Stimulated activated CD8-positive, alpha-beta memory T cell treated with anti-CD3 and anti-CD28 coated beads, Interleukin-2, amount 100 ng/mL, for 1 hour (primary cell): ENCODE measurements at regions not wholly inside any gene's neighbourhood (a gene's known extent, or its start where the extent isn't known, plus 50 kb on each side); places are given as distances from the start of the nearest gene placed in this dataset.

Source experiments
- DNase-seq, 2 donors: peaks; one replicate each; pipeline ENCODE4 v3.0.0-alpha.2; 2020; ENCODE audit warnings: low read depth in 2 of 2

DNA sequence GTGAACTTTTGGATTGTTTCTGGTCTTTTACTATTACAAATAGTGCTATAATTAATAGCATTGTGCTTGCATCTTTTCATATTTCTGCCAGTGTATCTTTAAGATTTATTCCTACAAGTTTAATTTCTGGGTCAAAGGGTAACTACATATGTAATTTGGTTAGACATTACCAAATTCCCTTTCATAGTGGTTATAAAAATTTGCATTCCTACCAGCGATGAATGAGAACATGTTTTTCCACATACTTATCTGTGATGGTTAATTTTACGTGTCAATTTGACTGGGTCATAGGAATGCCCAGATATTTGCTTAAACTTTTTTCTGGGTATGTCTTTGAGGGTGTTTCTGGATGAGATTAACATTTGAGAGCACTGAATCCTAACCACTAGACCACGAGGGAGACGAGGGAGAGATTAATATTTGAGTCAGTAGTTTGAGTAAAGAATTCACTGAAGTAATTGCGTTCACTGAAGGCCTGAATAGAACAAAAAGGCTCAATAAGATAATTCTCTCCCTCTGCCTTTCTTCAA, 132.3 kb upstream of the NEO1 start:
- DNase-seq = no peak

DNA sequence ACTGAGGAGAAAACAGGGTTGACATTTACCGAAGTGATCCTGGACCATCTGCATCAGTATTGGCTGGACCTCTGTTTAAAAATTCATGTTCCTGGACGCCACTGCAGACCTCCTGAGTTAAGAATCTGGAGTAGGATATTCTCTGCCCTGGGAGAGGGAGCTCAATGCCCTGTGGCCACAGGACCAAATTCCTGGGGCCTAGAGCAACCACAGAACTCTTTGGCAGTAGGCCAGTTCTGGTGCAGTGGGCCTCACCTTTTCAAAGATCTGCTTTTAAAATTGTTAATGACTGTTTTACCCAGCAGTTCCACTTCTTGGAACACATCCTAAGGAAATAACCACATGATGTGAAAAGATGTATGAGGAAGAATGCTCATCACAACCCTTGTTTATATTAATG, 133.3 kb upstream of the ADPGK start:
- DNase-seq = no peak

DNA sequence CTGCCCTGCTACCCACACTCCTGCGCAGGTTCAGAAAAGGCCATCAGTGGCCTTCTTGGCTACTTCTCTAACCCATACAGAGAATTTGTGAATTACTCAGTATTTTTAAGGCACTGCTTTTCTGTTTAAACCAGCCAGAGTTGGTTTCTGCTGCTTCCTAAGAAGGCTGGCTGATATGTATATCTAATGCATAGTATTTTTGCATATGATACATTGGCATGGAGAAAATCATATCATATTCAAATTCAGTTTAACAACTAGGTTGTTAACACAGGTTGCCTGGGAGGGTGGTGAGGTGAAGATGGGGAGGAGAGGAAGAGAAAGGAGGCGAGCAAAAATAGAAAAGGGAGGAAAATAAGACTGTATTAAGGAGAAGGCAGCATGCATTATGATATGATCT, 132.8 kb upstream of the ADPGK start:
- DNase-seq = no peak

DNA sequence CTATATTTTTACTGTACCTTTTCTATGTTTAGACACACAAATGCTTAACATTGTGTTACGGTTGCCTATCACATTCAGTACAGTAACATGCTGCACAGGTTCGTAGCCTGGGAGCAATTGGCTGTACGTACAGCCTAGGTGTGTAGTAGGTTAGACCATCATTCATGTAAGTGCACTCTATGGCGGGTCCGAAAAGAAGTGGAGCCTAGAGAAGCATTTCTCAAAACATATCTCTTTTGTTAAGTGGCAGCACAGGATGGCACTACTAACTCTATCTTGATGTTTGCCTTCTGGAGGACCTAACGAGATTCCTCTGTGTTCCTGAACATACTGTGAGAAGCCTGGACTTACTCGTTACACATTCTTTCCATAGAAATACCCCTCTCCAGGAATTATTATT, 132.3 kb upstream of the ADPGK start:
- DNase-seq = no peak

DNA sequence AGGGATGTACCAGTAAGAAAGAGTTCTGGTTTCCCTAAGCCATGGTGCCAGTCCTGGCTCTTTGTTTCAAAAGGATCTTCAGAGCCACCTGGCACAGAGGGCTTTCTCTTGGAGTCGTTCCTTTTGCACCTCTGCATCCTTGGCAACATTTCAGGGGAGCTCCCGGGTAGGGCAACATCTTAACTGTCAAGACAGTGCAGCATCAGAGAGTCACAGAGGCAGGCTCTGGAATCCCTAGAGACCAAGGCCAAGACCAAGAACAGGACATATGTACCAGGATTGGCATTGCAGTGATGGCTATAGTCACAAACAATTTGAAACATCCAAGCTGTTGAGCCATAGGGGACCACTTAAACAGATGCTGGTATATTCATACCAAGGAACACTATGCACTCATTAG, 129.4 kb upstream of the ADPGK start:
- no peak for DNase-seq

DNA sequence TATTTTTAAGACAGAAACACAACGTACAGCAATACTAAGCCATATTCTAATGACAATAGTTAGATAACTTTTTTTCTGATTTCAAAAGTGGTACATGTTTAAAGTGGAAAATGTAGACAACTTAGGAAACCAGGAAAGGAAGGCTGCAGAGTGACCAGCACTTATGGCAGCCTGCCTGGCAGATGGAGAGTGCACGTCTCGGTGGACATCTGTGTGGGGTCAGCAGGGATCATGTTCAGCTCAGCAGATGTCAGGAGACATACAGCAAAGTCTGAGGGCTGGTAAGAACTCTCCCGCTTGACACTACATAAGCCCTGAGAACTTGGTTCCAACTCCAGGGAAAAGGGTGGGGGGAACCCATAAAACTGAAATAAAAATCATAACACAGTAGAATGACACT, 128.6 kb upstream of the ADPGK start:
- no peak for DNase-seq

DNA sequence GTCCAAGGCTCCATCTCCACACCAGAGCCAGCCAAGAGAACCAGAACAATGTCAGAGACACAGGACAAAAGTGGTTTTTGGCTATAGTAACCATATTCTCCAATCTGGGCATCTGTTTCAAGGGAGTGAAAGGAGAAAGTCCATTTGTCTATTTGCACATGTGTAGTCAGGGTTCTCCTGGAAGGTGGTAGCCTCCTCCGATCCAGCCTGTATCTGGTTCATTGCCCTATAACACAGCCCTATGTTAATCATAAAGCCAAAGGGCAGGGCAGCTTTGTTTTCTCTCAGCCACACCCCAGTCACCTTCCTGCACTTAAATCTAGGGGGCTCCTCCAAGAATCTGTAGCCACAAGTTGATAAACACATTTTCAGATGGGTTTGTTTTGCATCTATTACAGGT, 128.1 kb upstream of the ADPGK start:
- DNase-seq = no peak

DNA sequence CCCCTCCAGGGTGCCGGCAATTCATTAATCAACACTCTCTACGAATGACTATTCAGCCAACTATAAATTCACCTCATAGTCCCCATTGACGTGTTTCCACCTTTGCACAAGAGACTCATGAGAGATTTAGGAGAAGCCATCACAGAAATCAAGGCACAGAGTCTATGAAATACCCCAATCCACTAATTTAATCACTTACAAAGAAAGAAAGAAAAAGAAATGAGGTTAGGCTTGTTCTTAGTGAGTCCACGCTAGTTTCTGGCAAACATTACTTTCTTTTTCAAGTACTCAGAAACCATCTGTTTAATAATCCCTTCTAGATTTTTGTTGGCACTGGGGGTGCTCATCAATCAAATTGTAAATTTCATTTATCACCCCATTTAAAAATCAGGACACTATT, 125.2 kb upstream of the ADPGK start:
- no peak for DNase-seq

DNA sequence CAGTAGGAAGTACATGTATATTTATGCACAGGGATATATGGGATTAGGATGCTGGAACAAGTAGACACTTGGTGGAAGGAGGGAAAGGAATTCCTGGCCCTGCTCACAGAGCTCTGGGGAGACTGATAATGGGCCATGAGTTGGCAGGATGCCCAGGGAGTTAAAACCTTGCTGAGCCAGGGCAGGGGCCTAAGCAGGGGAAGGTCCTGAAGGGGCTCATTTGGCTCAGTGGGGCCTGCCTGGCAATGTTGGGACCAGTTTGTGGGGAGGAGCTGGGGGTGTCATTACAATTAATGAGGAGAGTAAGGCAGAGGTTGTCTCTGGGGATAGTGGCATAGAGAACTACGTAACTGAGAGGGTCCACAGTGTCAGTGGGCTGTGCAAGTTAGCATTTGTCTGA, 124.2 kb upstream of the ADPGK start:
- DNase-seq = no peak

DNA sequence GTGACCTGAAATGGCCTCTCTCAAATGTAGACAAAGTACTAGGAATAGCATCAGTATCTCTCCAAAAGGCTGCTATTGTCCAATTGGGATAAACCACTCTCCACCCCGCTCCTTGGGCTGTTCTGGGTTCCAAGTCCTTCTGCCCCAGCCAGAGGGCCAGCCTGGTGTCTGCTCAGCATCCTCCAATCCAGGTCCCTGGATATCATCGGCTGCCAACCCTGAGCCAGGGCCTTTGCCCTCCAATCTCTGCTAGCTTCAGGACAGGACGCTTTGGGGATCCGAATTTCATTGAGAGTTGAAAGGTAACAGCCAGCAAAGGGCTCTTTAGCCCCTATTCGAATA, 119.3 kb upstream of the ADPGK start:
- DNase-seq = no peak

DNA sequence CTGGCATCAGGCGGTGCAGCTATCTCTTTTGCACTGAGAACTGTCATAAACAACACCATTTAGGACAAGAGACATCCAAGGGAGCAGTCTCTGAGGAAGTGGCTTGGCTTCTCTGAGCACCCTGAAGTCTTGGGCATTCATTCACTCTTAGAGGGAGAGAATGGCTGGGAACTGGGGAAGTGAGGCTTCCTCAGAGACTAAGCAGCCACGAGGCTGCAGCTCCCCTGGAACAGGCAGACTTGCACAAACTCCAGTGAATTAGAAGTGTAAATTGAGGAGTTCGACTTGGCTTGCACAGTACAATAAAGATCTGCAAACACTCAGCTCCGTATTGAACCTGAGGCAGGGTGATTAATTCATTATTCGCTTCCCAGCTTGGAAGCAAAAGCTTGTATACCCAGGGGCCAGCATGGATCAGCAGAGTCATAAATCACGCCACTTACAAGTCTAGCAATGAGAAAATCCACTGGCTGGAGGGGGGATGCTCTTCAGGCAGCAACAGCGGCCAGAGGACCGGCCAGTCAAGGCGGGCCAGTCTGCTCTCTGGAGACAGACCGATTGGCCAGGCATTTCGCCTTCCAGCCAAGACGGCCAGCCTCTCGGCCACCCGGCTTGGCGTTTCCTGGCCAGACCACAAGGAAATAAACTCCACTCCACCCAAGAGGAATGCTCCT, 118.8 kb upstream of the ADPGK start:
- DNase-seq = no peak

DNA sequence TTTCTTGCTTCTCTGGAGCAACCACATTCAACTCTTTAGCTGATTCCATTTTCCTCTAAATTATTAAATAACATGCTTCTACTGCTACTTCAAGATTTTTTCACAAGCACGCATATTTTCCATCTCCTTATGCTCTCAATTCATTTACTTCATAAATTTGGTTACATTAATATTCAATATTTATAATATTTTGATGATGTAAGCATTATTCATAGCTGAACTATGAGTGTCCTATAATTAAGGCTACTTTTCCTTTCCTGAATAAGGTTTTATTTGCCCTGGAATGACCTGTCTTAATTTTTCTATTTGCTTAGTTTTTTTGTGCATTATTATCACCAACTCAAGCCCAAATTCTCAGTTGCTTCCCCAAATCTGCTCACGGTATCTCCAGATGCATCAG, 109.4 kb upstream of the ADPGK start:
- no peak for DNase-seq

DNA sequence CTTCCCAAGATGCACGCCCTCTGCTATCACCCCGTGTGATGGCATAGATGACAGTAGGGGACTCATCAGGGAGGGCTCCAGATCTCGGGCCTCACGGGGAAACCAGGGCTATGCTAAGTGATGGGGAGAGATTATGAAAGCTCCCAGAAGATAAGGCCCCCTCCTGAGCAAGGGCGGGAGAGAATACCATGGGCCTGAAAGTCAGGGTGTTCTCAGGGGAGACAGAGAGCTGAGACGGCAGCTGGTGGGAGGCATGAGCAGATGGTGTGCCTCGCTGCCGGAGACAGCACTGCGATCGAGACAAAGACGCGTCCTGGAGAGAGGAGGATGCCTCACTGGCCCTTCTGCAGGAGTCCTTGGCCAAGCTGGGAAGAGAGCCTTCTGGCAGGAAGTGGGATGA, 106.5 kb upstream of the ADPGK start:
- DNase-seq = no peak

DNA sequence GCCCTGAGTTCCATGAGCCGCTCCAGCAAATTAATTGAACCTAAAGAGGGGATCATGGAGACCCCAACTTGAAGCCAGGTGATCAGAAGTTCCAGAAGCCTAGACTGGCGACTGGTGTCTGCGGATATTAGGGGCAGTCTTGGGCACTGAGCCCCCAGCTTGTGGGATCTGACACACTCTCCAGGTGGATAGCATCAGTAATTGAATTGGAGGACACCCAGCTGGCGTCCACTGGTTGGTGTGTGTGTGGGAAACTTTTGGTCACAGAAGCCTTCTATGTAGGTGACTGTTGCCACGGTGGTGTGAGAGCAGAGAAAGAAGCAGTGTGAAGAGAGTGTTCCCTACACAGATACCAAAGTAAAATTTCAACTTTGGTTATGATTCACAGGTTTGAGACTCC, 106.0 kb upstream of the ADPGK start:
- no peak for DNase-seq

DNA sequence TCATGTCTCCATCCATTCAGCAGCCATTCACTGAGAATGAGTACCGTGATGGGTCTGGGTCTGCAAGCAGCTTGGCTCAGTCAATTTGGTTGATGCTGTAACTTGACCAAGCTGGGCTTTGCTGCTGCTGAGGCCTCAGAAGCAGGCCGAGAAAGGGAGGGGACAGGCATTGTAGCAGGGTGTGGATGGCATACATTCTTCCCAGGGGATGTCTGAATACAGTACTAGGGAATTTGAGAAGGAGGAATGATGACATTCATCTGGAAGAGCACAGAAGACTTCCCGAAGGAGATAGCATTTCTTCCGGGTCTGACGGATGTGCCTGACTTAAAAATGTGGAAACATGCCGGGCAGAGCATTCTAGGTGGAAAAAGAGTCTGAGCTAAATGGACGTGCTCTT, 105.3 kb upstream of the ADPGK start:
- no peak for DNase-seq

DNA sequence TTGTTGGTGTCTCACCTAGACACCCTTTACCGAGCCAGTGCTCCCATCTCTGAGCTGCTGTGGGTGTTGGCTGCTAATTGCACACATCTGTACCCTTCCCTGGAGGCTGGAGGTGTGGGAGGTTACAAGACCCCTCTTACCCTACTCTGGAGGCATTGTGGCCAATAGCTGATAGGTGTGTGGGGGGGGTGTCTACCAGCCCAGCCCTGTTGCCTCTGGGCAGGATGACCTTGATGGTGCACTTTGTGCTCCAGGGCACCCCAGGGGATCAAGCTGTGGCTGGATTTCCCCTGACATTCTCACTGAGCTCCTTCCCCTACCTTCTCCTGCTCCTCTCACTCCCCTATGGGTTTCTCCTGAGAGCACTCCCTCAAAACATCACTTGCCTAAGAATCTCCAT, 104.7 kb upstream of the ADPGK start:
- DNase-seq = no peak

DNA sequence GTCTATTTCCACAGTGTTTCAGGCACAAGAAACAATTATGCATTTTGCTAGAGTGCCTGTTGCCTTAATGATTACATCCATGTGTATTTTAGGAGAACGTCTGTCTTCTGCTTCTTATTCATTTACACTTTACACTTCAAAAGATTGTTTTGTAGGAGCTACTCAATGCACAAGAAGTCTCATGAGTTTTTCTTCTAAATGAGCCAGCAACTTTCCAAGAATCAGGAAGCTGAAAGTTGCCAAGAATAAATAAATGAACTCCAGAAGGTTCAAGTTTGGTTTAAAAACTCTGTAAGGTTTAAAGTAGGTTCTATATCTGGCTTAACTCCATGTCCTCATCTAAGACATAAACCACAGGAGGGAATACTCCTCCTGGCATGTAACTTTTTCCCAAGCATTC, 103.8 kb upstream of the ADPGK start:
- no peak for DNase-seq

DNA sequence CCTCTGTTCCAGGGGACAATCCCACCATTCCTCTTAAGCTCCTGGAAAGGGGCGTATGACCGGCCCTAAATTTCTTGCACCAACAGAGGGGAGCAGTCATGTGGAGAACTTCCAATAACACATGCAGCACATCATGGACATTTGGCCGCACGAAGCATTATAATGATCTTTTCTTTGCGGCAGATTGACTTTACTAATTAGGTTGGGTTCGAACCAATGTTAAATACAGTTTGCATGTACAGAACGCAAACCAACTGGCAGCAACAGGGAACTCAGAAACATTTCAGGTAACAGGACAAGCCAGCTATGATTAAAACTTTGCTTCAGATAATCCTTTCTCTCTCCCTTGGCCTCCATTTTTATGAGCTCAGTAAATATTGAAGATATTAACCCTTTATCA, 100.8 kb upstream of the ADPGK start:
- DNase-seq = no peak

DNA sequence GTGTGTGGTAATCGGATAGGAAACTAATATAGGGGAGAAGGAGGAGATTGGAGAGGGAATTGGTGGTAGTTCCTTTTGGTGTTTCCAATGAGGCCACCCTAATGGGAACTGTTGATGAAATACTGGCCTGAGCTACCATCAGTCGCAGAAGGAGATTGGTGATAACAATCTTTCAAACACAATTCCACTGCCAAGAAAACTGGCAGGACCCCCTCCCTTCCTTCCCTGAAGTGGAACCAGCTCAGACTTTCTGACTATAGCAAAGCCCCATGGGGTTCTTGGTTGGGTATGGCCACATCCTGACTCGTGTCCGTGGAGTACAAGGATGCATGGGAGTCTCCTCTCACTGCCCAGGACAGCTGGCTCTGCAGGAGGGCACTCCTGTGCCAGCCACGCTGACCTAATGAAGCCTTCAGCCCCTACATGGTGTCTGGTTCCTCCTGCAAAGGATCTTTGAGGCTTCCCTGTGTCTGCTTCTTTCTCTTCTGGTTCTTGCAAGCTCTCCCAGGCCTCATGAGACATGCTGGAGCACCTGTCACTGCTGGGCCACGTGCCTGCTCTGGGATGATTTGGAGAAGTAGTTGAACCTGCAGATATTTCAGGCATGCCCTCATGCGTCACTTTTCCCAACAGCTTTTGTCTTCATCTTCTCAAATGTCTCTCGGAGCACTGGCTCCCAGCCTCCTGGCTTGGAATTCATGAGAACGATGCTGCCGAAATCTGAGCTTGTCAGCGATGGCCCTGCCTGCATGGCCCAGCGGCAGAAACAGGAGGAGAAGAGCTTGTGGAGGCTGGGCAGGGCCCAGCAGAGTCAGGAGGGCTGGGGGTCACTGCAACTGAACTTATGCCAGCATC, 90.0 kb upstream of the ADPGK start:
- no peak for DNase-seq

DNA sequence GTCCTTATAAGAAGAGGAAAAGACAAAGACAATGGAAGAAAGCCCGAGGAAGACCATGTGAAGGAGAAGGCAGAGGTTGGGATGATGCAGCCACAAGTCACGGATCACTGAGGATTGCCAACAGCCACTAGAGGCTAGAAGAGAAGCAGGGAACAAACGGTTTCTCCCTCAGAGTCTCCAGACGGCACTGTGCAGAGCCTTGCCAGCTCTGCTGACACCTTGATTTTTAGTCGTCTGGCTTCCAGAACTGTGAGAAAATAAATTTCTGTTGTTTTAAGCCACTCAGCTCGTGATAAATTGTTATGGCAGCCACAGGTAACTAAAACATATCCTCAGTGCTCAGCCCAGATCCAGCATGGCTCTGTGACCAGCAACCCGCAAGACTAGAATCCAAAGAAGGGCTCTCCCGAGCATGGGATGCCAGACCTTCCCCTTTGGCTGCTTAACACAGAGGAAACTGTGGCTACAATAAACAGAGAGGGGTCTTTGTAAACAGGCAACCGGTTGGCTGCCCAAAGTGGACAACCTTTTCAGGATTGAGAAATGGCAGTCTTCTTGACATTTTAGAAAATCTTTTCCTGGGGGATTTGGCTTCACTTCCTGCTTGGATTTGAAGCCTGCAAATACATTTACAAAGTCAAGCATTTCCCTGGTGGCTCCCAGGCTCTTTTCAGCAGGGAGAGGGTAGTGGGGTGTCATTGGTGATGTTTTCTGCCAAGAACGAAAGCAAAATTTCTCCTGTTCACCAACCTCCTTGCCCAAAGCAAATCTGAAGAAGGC, 88.7 kb upstream of the ADPGK start:
- DNase-seq = no peak

DNA sequence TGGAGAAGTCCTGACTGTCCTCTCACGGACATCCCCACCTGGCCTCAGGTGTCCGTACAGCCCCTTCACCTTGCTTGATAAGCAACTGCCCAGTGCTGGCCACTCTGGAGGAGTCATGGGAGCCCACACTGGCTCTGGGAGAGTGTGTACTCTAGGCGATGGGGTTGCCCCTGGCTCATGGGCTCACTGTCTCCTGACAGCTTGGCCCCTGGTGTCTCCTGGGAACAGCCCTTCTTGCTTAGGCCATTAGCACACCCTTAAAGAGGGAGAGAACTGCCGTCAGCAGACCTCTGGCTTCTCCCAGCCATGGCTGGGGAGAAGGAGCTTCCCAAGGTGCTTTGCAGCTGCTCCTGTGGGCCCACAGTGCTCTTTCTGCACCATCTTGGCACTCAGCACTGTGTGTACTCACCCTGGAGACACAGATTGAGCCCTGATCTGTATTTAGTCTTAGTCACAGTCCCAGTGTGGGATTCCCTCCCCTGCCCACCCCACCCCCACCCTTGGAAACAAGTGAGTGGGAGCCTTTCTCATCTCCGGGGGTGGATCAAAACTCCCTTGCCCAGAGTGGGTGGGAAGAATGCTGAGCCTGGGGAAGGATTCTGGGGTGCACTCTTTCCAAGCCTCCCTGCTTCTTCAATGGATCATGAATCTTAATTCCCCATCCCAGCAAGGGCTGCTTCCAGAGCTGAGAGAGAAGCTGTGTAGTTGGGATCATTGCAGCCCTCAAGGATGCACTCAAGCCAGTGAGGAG, 83.5 kb upstream of the ADPGK start:
- DNase-seq = no peak

DNA sequence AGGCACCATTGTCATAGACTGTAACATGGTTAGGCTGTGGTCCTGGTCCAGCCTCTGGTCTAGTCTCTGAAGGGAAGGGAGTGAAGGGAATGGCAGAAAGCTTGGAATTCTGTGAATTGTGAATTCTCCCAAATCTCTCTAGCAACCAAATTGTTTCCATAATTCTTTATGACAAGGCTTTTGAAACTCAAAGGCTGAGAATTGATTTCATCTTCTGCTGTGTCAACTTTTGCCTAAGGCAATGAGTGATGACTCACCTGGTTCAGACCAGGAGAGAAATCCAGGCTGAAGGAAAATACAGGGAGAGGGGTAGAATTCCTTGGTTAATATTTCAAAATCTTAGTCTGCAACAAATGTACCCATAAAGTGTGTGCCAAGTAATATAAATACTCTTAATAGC, 82.6 kb upstream of the ADPGK start:
- DNase-seq = no peak
